Fibroblast of the aortic adventitia (primary cell): ENCODE measurements at regions not wholly inside any gene's neighbourhood (a gene's known extent, or its start where the extent isn't known, plus 50 kb on each side); places are given as distances from the start of the nearest gene placed in this dataset.

Source experiments
- DNase-seq: peaks from one replicate; pipeline ENCODE4 v3.0.0-alpha.2; 2010; ENCODE audit warnings: low read depth
- H3K4me3 ChIP-seq: 2 replicates; pipeline ENCODE4 v1.5.1; 2011; ENCODE audit warnings: low read depth, mild to moderate bottlenecking, control low read depth, low read length, moderate library complexity
- CTCF ChIP-seq: IDR thresholded peaks from 2 replicates; pipeline ENCODE4 v1.5.1; 2011; ENCODE audit warnings: mild to moderate bottlenecking, low read length, control low read depth, inconsistent platforms; ENCODE audit not compliant: insufficient read depth

- TF ChIP-seq CTCF: no peak
- DNase-seq: no peak
- H3K4me3 ChIP-seq: no peak overlapping the region
Measured at GRCh38 chr10:107806026-107806425, 641.5 kb upstream of the SORCS1 start.

- no peak for TF ChIP-seq CTCF
Measured at GRCh38 chr10:107803546-107803945, 639.0 kb upstream of the SORCS1 start.

GRCh38 chr10:107800061-107800460 is 635.6 kb upstream of the SORCS1 start:
- no peak for DNase-seq
- TF ChIP-seq CTCF: no peak
- no peak overlapping the region for H3K4me3 ChIP-seq

More at GRCh38 chr10:107803546-107803945, 639.0 kb upstream of the SORCS1 start:
- no peak overlapping the region for H3K4me3 ChIP-seq
- no peak for DNase-seq

- DNase-seq: no peak
- no peak for TF ChIP-seq CTCF
- H3K4me3 ChIP-seq: no peak overlapping the region
Measured at GRCh38 chr10:107790271-107790670, 625.8 kb upstream of the SORCS1 start.

- TF ChIP-seq CTCF: no peak
- no peak for DNase-seq
- no peak overlapping the region for H3K4me3 ChIP-seq
Measured at GRCh38 chr10:107771066-107771465, 606.6 kb upstream of the SORCS1 start.

GRCh38 chr10:107767185-107767584 is 602.7 kb upstream of the SORCS1 start:
- no peak overlapping the region for H3K4me3 ChIP-seq
- no peak for DNase-seq
- no peak for TF ChIP-seq CTCF

GRCh38 chr10:107754814-107755213 is 590.3 kb upstream of the SORCS1 start:
- TF ChIP-seq CTCF: no peak
- H3K4me3 ChIP-seq: no peak overlapping the region
- no peak for DNase-seq
